H1 (cell line): ENCODE measurements at regions not wholly inside any gene's neighbourhood (a gene's known extent, or its start where the extent isn't known, plus 50 kb on each side); places are given as distances from the start of the nearest gene placed in this dataset.
"Not testable (repeated sequence)": the region's sequence is repeated elsewhere in the genome, so short reads cannot be mapped to it uniquely, and the experiment has no call there.

Experiments
- CTCF ChIA-PET: fragments of 300-600 bp; sonication (Branson Sonifier 250); formaldehyde crosslinking; loops from one replicate; lab custom pipeline; 2021; ENCODE audit not compliant: partially characterized antibody; lab: Charles Lee
- POLR2A ChIA-PET: fragments of 300-600 bp; sonication (Branson Sonifier 250); formaldehyde crosslinking; loops from one replicate; lab custom pipeline; 2021; ENCODE audit warnings: inconsistent platforms; ENCODE audit not compliant: partially characterized antibody; lab: Charles Lee
- DNase-seq, 2 experiments: peaks; one replicate each; pipeline versions ENCODE4 v3.0.0 to v3.0.0-alpha.2; 2010 to 2022; ENCODE audit warnings: low spot score in 2 of 2, low read depth in 1 of 2, mixed read lengths in 1 of 2
- FAIRE-seq: peaks from 2 replicates; lab custom pipeline; 2011; peaks lifted over from hg19 to GRCh38; lab: Jason Lieb, UNC
- H2AFZ ChIP-seq: 2 replicates; pipeline ENCODE4 v1.8.1; 2012; ENCODE audit warnings: low read length, inconsistent platforms
- H2AK5ac ChIP-seq: 2 replicates; pipeline ENCODE4 v1.6.1; 2013; ENCODE audit warnings: low read depth, low read length
- H2BK120ac ChIP-seq: replicated peaks from 2 replicates; pipeline ENCODE3; 2013; ENCODE audit warnings: low read depth, low read length, inconsistent platforms
- H2BK12ac ChIP-seq: 2 replicates; pipeline ENCODE4 v1.6.1; 2013; ENCODE audit warnings: low read depth, low read length
- H2BK15ac ChIP-seq: 2 replicates; pipeline ENCODE4 v1.6.1; 2013; ENCODE audit warnings: low read length
- H2BK20ac ChIP-seq: 2 replicates; pipeline ENCODE4 v1.6.1; 2013; ENCODE audit warnings: low read length
- H2BK5ac ChIP-seq: 2 replicates; pipeline ENCODE4 v1.6.1; 2013; ENCODE audit warnings: low read depth, low read length
- H3K14ac ChIP-seq: 2 replicates; pipeline ENCODE4 v1.6.1; 2013; ENCODE audit warnings: inconsistent platforms; ENCODE audit not compliant: insufficient read length
- H3K18ac ChIP-seq: 2 replicates; pipeline ENCODE4 v1.6.1; 2013; ENCODE audit warnings: low read length; ENCODE audit errors: extremely low read depth
- H3K23ac ChIP-seq: 2 replicates; pipeline ENCODE4 v1.6.1; 2013; ENCODE audit warnings: inconsistent platforms; ENCODE audit not compliant: insufficient read length
- H3K23me2 ChIP-seq: 2 replicates; pipeline ENCODE4 v1.6.1; 2013; ENCODE audit warnings: low read depth, low read length
- H3K27ac ChIP-seq: 2 replicates; pipeline ENCODE4 v1.6.1; 2011; ENCODE audit warnings: low read depth, low read length, inconsistent platforms
- H3K27me3 ChIP-seq, 4 experiments: replicated peaks in 1 of 4; 1 replicate in 1 of 4; 2 replicates in 3 of 4; pipeline versions ENCODE4 v1.6.1 to v1.8.1; 2011 to 2013; ENCODE audit warnings: low read length in 3 of 4, mild to moderate bottlenecking in 3 of 4, inconsistent platforms in 2 of 4, mixed read lengths in 2 of 4, moderate library complexity in 1 of 4; ENCODE audit not compliant: control insufficient read depth in 3 of 4, insufficient read depth in 3 of 4; ENCODE audit errors: extremely low read depth in 1 of 4
- H3K36me3 ChIP-seq, 4 experiments: 2 replicates each; pipeline versions ENCODE4 v1.6.1 to v1.8.1; 2011 to 2013; ENCODE audit warnings: mild to moderate bottlenecking in 4 of 4, low read length in 3 of 4, moderate library complexity in 2 of 4, control low read depth in 1 of 4, inconsistent platforms in 1 of 4; ENCODE audit not compliant: insufficient read depth in 4 of 4, control insufficient read depth in 2 of 4
- H3K4ac ChIP-seq: replicated peaks from 2 replicates; pipeline ENCODE3; 2013; ENCODE audit warnings: low read length, low read depth, mixed read lengths, inconsistent platforms; ENCODE audit not compliant: insufficient read length
- H3K4me1 ChIP-seq, 4 experiments: replicated peaks in 1 of 4; 1 replicate in 1 of 4; 2 replicates in 3 of 4; pipeline versions ENCODE4 v1.6.1 to v1.8.1; 2011 to 2013; ENCODE audit warnings: low read length in 3 of 4, inconsistent platforms in 2 of 4, mixed read lengths in 1 of 4; ENCODE audit not compliant: insufficient read depth in 4 of 4, control insufficient read depth in 3 of 4
- H3K4me2 ChIP-seq, 2 experiments: 2 replicates each; pipeline versions ENCODE4 v1.6.1 to v1.8.1; 2011 to 2013; ENCODE audit warnings: low read depth in 2 of 2, low read length in 2 of 2, control low read depth in 1 of 2, inconsistent platforms in 1 of 2, mild to moderate bottlenecking in 1 of 2; ENCODE audit not compliant: insufficient read depth in 1 of 2
- H3K4me3 ChIP-seq, 4 experiments: fragments of 200-600, 300-600 bp in 1 of 4; sonication (generic), shearing (Covaris generic), sonication (Bioruptor Twin) in 1 of 4; 2 replicates each; pipeline versions ENCODE4 v1.5.1 to v1.8.1; 2011 to 2016; ENCODE audit warnings: low read length in 4 of 4, low read depth in 3 of 4, control low read depth in 2 of 4, inconsistent platforms in 2 of 4, mild to moderate bottlenecking in 2 of 4, mixed read lengths in 1 of 4, moderate library complexity in 1 of 4; ENCODE audit not compliant: insufficient read depth in 2 of 4; ENCODE audit errors: extremely low read depth in 1 of 4
- H3K56ac ChIP-seq: replicated peaks from 2 replicates; pipeline ENCODE3; 2013; ENCODE audit warnings: low read depth, mild to moderate bottlenecking, mixed read lengths, low read length, inconsistent platforms; ENCODE audit not compliant: insufficient read length
- H3K79me1 ChIP-seq: 2 replicates; pipeline ENCODE4 v1.6.1; 2013; ENCODE audit warnings: low read depth, low read length, control low read depth
- H3K79me2 ChIP-seq, 2 experiments: 2 replicates each; pipeline versions ENCODE4 v1.6.1 to v1.8.1; 2012 to 2013; ENCODE audit warnings: low read length in 2 of 2, mild to moderate bottlenecking in 2 of 2, inconsistent platforms in 1 of 2; ENCODE audit not compliant: insufficient read depth in 2 of 2, control insufficient read depth in 1 of 2
- H3K9ac ChIP-seq, 4 experiments: replicated peaks in 1 of 4; 1 replicate in 1 of 4; 2 replicates in 3 of 4; pipeline versions ENCODE4 v1.6.1 to v1.8.1; 2011 to 2013; ENCODE audit warnings: low read depth in 3 of 4, low read length in 3 of 4, control low read depth in 2 of 4, mild to moderate bottlenecking in 2 of 4, moderate library complexity in 2 of 4, inconsistent platforms in 1 of 4; ENCODE audit errors: extremely low read depth in 1 of 4
- H3K9me3 ChIP-seq, 2 experiments: 2 replicates each; pipeline versions ENCODE4 v1.6.1 to v1.8.1; 2012 to 2013; ENCODE audit warnings: mild to moderate bottlenecking in 2 of 2, moderate library complexity in 2 of 2, control low read depth in 1 of 2, inconsistent platforms in 1 of 2, low read depth in 1 of 2, low read length in 1 of 2, mixed read lengths in 1 of 2; ENCODE audit not compliant: insufficient read depth in 2 of 2
- H4K20me1 ChIP-seq, 2 experiments: replicated peaks in 1 of 2; 2 replicates each; pipeline versions ENCODE3 to v1.8.1; 2011 to 2013; ENCODE audit warnings: inconsistent platforms in 2 of 2, low read length in 2 of 2, mild to moderate bottlenecking in 1 of 2; ENCODE audit not compliant: insufficient read depth in 2 of 2, control insufficient read depth in 1 of 2
- H4K5ac ChIP-seq: 2 replicates; pipeline ENCODE4 v1.6.1; 2013; ENCODE audit warnings: low read length, low read depth, mixed read lengths, inconsistent platforms; ENCODE audit not compliant: insufficient read length
- H4K8ac ChIP-seq: 2 replicates; pipeline ENCODE4 v1.8.0; 2013; ENCODE audit warnings: mild to moderate bottlenecking, moderate library complexity, low read length, inconsistent platforms; ENCODE audit not compliant: insufficient read depth; ENCODE audit errors: extremely low read depth
- H4K91ac ChIP-seq: replicated peaks from 2 replicates; pipeline ENCODE3; 2013; ENCODE audit warnings: low read length, mixed read lengths, inconsistent platforms; ENCODE audit not compliant: insufficient read length
- WGBS, 2 experiments: shearing (Covaris generic) in 1 of 2; methylation state at CpG; one replicate each; pipeline versions ENCODE4 v1.1.6 to v1.1.7; 2013 to 2015; ENCODE audit warnings: low lambda C conversion rate in 2 of 2, mixed read lengths in 2 of 2, inconsistent platforms in 1 of 2, low coverage in 1 of 2, missing lambda C conversion rate in 1 of 2; ENCODE audit not compliant: insufficient replicate concordance in 2 of 2, insufficient coverage in 1 of 2, insufficient read length in 1 of 2; ENCODE audit errors: extremely low coverage in 1 of 2, missing lambda C conversion rate in 1 of 2; 5-methylcytosine and 5-hydroxymethylcytosine counted together

DNA sequence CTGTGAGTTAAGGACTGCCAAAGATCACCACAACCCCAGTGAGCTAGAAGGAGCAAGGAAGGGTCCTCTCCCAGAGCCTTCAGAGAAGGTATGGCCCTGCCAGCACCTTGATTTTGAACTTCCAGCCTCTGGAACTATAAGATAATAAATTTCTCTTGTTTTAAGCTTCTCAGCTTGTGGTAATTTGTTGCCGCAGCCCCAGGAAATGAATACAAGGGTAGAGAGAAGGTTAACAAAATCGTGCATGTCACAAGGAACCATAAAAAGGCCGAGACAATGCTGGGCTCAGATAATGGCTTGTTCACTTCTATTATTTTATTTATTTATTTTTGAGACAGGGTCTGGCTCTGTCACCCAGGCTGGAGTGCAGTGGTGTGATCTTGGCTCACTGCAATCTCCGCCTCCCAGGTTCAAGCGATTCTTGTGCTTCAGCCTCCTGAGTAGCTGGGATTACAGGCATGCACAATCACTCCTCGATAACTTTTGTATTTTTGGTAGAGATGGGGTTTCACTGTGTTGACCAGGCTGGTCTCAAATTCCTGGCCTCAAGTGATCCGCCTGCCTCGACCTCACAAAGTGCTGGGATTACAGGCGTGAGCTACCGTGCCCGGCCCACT, 71.5 kb downstream of the WSB1 start:
- H3K18ac ChIP-seq, POLR2A ChIA-PET, H2BK5ac ChIP-seq, H2AK5ac ChIP-seq, H3K4me1 ChIP-seq, H4K8ac ChIP-seq, H3K79me2 ChIP-seq, H3K4ac ChIP-seq, H3K36me3 ChIP-seq, H3K9ac ChIP-seq, H3K79me1 ChIP-seq, H4K91ac ChIP-seq, H2BK20ac ChIP-seq, H3K27me3 ChIP-seq, H3K23me2 ChIP-seq, H3K27ac ChIP-seq, H3K4me2 ChIP-seq, H3K9me3 ChIP-seq, H3K4me3 ChIP-seq, FAIRE-seq, H2BK12ac ChIP-seq, H3K23ac ChIP-seq, H2BK15ac ChIP-seq, H3K14ac ChIP-seq, DNase-seq, H4K5ac ChIP-seq, H2AFZ ChIP-seq, H4K20me1 ChIP-seq, H3K56ac ChIP-seq, H2BK120ac ChIP-seq: not testable (repeated sequence)
- 91% methylated on average over 11 of the region's 11 CpGs; no CpG with 5 or more reads in 1 of the 2 experiments for WGBS, 2 experiments
- CTCF ChIA-PET = interaction anchor here (1.1 to 10.3 kb wide), 4 partner anchors 11 to 129 kb away, joined by 3 to 76 read pairs (median 14); no protein-coding TSS in a partner anchor
